Esophagus muscularis mucosa (tissue), 3 donors: ENCODE measurements at regions not wholly inside any gene's neighbourhood (a gene's known extent, or its start where the extent isn't known, plus 50 kb on each side); places are given as distances from the start of the nearest gene placed in this dataset.

ENCODE experiments used
- CTCF ChIP-seq, 3 experiments: fragments of 200-600 bp in 2 of 3; fragments of 450-650 bp in 1 of 3; sonication (generic) in 2 of 3; IDR thresholded peaks; one replicate each; pipeline ENCODE4 v1.5.1; 2017 to 2019; ENCODE audit warnings: antibody characterized with exemption in 3 of 3, mild to moderate bottlenecking in 2 of 3, moderate library complexity in 1 of 3
- EP300 ChIP-seq: sonication (generic); formaldehyde crosslinking; IDR thresholded peaks from one replicate; pipeline ENCODE4 v1.6.1; 2017; ENCODE audit warnings: antibody characterized with exemption

GRCh38 chr17:27072885-27073284, 221.0 kb upstream of the WSB1 start:
- TF ChIP-seq CTCF (IDR thresholded peaks at IDR 0.05): no peak
- no peak for TF ChIP-seq EP300
